DND-41 (cell line): ENCODE measurements at regions not wholly inside any gene's neighbourhood (a gene's known extent, or its start where the extent isn't known, plus 50 kb on each side); places are given as distances from the start of the nearest gene placed in this dataset.

Source experiments
- EZH2 ChIP-seq: IDR thresholded peaks from 3 replicates; pipeline ENCODE4 v1.6.1; 2012; ENCODE audit warnings: borderline replicate concordance, low read depth, mild to moderate bottlenecking, moderate library complexity, low read length, inconsistent platforms; ENCODE audit not compliant: severe bottlenecking
- TF ChIP-seq, protein P1 (sequence below): IDR thresholded peaks from 2 replicates; pipeline ENCODE4 v1.5.1; 2012; ENCODE audit warnings: borderline replicate concordance, low read length, moderate library complexity, mild to moderate bottlenecking; ENCODE audit not compliant: poor library complexity, severe bottlenecking; ENCODE audit errors: extremely low read depth

DNA sequence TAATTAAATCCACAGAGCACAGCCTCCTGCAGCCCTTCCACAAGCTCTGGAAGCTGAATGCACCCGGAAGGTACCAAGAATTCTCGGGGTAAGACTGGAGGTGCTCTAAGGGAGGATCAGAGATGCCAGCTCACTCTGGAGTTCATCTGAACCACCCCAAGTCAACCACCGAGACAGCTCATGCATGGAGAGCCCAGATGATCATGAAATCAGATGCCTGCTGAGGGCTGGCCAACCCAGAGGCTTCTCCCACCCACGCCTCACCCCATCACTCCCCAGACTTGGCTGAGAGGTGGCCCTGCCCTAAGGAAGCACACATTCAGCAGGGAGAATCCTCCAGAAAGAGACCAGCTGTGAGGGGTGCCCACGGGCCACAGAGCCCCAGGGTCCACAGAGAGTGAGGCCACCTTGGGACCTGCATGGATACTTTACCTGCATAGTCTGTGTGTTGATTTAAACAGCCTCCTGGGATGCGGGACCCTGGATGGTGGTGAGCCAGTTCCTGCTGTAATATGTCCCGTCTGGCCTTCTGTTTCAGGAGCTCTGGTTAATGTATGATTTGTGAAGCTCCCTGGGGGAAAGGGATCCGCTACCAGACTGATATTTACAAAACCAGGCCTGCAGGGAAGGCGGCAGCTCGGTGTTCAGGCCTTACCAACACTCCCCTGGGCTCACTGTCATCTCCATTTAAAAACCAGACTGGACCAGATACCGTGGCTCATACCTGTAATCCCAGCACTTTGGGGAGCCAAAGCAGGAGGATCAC is 64.9 kb downstream of the INSIG1 start:
- TF ChIP-seq, protein P1, sequence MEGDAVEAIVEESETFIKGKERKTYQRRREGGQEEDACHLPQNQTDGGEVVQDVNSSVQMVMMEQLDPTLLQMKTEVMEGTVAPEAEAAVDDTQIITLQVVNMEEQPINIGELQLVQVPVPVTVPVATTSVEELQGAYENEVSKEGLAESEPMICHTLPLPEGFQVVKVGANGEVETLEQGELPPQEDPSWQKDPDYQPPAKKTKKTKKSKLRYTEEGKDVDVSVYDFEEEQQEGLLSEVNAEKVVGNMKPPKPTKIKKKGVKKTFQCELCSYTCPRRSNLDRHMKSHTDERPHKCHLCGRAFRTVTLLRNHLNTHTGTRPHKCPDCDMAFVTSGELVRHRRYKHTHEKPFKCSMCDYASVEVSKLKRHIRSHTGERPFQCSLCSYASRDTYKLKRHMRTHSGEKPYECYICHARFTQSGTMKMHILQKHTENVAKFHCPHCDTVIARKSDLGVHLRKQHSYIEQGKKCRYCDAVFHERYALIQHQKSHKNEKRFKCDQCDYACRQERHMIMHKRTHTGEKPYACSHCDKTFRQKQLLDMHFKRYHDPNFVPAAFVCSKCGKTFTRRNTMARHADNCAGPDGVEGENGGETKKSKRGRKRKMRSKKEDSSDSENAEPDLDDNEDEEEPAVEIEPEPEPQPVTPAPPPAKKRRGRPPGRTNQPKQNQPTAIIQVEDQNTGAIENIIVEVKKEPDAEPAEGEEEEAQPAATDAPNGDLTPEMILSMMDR: no peak
- TF ChIP-seq EZH2: no peak
